ENCODE measurements at regions not wholly inside any gene's neighbourhood (a gene's known extent, or its start where the extent isn't known, plus 50 kb on each side); places are given as distances from the start of the nearest gene placed in this dataset.

DNA sequence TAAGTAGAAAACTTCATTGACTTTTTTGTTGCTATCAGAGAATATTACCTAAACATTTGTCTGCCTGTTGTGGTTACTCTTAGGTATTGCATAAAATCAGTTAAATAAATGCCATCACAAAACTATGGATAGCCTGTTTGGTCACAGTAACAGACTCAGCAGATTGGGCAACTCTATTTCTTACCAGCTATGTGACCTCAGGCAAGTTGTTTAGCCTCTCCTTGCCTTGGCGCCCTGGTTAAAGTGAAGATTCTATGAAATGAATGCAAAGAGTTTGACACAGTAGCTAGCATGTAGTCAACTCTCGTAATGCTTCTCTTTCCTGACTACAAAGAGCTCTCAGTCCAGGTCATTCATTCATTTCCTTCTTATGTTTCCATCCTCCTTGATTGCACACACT lies 82.5 kb upstream of the ID4 start:
- DNase-seq (ENCODE audit: low read depth), result no peak

DNA sequence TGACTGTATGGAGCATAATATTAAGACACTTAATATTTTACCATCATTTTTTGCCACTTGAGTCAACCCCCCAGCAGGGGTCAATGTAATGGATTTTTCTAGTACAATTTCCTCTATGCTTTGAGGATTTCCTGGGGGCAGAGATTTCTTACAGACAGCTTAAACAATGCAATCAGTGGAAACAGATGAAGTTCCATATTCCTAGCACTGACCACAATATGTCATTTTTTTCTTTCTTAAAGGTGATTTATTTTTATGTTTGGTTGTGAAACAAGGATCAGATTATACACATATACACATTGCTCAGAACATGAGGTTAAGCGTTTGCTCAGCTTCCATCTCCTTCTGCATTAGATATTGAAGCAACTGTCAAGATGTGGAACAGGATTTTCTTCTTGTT lies 82.0 kb upstream of the ID4 start:
- DNase-seq (ENCODE audit: low read depth), result no peak

DNA sequence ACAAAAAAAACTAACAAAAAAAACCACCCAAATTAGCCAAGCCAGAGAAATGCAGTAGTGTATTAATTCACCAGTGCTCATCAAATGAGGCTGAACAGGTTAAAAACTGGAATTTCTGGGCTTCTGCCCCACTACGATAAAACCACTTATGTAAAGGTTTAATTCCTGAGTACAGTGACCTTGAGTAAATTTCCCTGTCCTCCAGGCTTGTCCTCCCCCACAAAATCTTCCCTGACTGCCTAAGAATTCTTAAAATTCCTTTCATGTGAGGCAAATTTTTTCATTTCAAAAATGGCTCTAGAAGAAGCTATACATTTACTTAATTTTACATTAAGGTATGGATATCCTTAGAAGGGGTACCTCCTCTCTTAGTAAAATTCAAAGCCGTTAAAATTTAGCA lies 80.1 kb upstream of the ID4 start:
- DNase-seq (ENCODE audit: low read depth), result peak; percentile 73

DNA sequence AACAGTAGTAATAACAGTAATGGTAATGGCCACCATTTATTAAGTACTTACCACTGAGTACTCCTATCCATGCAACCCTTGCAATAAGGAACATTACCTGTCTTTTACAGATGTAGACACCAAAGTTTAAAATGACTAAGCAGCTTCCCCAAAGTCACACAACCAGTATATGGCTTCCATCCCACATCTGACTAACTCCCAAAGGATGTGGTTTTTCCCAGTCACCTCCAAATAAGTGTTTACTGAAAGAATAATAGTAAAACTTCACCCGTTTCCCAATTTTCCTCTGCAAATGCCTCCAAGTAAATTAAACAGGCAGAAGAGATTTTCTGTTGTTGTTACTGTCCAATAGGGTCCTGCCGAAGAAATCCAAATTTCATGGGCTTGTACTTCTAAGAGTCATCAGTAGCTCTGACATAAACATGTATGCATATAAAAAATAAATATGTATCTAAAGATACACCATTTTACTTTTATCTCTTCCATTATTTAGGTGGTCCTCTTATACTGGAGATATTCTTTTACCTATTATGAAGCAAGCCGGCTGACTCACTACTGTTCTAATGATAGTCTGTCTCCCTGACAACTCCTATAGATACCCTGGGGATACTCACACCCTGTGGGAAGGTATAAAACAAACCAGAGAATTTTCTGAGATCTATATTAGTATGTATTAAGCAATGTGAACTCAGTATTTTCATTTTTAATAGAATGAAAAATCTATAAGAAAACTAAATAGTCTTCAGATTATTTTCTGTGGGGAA lies 77.9 kb upstream of the ID4 start:
- peak; percentile 89 for DNase-seq (ENCODE audit: low read depth)

DNA sequence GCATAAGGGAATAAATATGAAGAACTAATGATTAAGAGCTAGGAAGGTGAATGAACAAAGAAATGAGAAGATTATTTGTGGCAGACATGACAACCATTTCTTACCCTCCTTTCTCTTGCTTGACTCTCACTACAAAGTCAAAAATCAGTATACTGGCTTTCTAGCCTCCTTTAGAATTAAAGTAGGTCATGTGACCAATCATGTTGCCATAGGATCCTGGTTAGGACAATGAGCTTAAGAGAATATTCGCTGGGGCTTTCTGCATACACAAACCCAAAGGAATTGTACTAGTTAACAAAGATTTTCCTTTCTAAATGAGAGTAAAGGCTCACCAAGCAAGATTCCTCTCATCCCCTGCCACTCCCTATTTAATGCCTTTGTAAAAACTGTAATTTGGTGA lies 76.0 kb upstream of the ID4 start:
- no peak for DNase-seq (ENCODE audit: low read depth)

DNA sequence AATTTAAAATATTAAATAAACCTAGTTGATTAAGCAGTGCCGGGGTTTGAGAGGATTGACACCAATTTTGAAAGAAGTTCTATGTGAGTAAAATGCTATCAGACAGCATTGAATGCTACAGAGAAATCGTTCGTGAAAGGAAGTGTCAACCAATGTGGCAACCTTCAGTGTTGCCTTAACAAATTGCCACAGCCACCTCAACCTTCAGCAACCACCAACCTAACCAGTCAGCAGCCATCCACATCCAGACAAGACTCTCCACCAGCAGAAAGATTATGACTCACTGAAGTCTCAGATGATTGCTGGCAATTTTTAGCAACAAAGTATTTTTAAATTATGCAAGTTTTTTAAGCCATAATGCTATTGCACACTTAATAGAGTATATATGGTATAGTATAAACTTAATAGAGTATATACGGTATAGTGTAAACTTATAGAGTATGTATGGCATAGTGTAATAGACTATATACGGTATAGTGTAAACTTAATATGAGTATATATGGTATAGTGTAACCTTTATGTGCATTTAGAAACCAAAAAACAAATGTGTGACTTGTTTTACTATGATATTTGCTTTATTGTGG lies 65.3 kb upstream of the ID4 start:
- DNase-seq (ENCODE audit: low read depth), result peak; percentile 49

DNA sequence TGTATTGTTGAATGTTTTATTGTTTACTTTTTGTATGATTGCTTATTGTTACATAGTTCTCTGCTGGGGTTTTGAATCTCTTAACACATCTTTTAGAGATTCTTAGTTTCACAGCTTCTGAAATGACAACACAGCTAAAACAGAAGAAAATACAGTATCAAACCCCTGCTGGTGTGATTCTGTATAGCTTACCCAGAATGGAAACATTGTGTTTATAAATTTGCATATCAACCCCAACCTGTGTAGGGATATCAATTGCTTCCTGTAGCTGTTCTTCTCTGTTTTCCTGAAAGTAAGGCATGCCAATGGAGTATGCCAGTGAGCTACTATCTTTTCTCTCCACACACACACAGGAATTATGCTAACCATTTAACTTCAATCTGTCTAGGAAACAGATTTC lies 64.3 kb upstream of the ID4 start:
- DNase-seq (ENCODE audit: low read depth), result peak; percentile 34

DNA sequence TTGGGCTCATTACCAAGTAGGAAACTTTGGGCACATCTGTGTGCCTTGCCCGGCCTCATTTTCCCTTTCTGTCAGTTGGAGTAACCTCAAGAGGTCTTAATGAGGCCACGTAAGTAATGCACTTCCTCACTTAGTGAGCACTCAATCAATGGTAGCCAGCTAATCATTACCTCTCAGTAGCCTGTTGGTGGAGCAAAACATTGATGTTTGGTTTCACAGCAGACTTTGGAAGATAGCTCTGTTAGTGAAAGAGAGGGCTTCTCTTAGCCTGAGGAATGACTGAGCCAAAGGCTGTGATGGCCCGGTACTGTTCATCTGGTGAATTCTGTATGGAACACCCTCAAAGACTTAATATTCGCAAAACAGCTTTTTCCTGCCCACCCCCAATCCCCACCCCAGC lies 55.9 kb upstream of the ID4 start:
- no peak for DNase-seq (ENCODE audit: low read depth)

DNA sequence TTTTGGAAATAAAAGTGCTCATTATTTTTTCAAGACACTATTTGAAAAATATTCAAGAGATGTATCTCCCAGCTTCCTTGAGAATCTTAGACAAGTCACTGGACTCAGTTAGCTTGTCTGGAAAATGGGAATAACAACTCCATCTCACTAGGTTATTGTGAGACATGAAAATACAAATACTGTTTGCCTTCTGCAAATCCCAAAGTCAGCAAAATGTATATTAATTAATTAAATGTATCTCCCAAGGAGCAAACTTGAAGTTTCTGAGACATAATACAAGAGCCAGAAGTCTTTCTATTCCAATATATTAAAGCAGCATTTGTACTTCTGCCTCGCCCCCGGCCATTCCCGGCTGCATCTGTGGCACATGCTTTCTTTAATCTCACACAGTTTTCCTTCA lies 54.6 kb upstream of the ID4 start:
- no peak for DNase-seq (ENCODE audit: low read depth)

Measured in ELR (cell line).